HG03175 (cell line): ENCODE measurements at regions not wholly inside any gene's neighbourhood (a gene's known extent, or its start where the extent isn't known, plus 50 kb on each side); places are given as distances from the start of the nearest gene placed in this dataset.
A peak's percentile ranks its signal among the peaks of the same experiment; 100 is the strongest.
"Not testable (repeated sequence)": the region's sequence is repeated elsewhere in the genome, so short reads cannot be mapped to it uniquely, and the experiment has no call there.

Experiments used
- ATAC-seq: cut with Tn5 transposase; IDR thresholded peaks from one replicate; pipeline ENCODE4 v1.9.1; 2021; ENCODE audit warnings: mild to moderate bottlenecking, moderate library complexity; ENCODE audit not compliant: unreplicated experiment

DNA sequence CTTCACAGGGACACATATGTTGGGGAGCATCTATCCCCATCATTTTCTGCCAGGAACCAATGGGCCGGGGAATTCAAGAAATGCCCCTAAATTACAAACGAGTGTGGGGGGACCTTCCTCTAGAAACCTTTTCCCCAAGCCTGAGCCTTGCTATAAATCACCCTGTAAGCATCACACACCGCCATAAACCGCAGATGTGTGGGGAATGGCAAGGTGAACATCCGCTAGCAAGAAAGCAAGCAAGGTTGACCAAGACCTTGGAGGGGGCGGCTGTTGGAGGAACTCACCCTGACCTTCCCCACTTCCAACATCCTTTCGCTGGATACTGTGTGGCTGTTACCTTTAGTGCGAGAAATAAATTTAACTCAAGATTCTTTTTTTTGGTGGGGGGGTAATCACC is 693.3 kb upstream of the TBX3 start:
- no peak for ATAC-seq

DNA sequence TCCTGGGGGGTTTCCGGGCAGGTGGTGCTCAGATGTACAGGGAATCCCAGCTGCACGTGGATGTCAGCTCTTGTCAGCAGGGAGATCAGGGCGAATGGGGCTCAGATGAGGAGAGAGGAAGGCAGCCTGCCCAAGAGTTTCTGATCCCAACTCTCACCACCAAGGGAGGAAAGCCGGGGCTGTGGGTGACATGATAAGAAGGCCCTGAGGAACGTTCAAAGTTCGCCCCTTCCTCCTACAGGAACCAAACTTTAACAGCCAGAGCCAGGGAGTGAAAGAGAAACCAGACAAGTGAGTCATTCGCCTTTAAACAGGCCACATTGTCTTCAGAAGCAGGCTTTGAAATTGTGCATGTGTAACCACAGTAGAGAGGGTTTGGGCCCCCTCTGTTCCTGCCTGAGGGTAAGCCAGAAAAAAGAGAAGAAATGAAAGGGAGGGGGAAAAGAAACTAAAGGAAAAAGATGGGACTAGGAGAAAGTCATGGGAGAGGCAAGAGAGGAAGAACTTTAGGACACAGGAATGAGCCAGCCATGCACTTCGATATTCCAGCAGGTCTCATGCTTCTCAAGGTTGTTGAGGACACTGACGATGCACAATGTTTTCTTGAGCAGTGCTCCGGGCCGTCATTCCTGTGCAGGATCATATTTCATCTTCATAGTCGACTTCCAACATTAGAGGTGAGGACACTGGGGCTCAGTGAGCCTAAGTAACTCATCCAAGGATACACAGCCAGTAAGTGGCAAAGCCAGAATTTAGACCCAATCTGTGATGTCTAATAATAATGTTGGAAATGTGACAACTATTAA is 691.4 kb upstream of the TBX3 start:
- ATAC-seq: peak; percentile 84

DNA sequence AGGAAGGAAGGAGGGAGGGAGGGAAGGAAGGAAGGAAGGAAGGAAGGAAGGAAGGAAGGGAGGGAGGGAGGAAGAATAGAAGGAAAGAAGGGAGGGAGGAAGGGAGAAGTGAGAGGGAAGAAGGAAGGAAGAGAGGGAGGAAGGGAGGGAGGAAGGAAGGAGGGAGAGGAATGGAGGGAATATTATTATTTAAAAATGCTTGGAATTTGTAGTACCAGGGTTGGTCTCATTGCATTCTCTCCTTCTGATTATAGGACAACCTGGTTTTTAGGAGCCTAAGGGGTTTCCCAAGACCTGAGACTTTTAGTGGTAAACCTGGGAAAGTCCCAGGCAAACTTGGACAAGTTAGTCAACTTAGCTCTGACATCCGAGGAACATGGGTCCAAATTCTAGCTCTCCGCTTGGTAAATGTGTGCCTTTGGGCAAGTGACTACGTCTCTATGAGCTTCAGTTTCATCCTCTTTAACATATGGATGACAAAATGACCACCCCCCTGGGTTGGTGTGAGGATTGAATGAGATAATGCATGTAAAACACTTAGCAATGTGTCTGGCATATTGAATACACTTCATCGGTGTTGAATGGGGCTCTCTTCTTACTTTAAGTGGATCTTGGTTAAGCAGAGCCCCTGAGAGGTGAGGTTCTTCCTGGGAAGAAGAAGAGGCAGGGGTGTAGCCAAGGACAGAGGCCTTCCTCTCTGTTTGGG is 690.7 kb upstream of the TBX3 start:
- ATAC-seq: peak; percentile 26

DNA sequence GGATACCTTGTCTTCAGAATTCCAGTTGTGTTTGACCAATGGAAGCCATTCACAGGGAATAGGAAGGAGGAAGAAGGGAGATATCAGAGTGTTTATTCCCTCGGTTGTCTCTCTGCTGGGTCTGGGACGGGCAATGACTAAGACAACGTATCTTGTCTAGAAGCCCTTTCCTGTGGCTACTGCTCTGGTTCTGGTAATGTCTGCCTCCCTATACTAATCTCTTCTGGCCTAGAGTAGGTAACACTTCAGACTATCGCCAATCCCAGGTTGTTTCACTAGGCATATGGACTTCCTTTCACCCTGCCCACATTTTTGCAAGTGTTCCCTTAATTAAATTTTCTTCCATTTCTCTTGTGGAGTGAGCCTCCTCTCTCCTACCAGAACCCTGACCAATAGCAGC is 687.7 kb upstream of the TBX3 start:
- ATAC-seq: no peak

DNA sequence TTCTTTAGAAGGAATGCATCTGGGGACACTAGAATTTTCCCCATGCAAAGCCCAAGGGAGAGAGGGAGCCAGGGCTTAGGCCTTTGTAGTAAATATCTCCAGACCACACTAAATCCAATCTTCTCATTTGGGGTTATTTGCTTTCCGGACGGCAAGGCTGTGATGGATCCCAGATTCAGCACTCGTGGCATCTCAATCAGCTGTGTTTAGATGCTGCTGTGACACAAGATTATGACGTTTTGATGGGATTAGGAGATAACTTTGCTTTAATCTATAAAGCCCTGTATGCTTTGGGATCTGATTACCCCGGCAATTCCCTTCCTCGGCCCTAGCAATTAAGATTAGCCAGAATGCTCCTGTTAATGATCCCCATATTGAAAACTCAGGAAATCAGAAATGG is 686.7 kb upstream of the TBX3 start:
- no peak for ATAC-seq

DNA sequence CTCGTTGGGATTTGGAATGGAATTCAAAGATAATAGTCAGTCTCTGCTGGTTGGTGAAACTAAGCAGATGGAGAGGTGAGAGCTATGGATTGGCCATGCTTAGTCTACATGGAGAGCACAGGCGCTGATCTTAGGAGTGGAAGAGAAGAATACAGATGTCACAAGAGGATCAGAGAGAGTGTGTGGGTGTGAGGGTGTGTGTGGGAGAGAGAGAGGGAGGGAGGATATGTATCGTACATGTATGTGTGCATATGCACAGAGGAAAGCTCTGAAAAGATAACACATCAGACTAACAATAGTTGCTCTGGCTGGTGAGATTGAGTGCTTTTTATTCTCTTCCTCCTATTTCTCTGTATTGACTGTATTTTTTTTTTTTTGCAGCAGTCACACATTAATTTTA is 686.2 kb upstream of the TBX3 start:
- ATAC-seq: no peak

DNA sequence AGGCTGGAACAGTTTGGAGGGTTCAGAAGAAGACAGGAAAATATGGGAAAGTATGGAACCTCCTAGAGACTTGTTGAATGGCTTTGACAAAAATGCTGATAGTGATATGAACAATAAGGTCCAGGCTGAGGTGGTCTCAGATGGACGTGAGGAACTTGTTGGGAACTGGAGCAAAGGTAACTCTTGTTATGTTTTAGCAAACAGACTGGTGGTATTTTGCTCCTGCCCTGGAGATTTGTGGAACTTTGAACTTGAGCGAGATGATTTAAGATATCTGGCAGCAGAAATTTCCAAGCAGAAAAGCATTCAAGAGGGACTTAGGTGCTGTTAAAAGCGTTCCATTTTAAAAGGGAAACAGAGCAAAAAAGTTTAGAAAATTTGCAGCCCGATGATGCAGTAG is 682.3 kb upstream of the TBX3 start:
- ATAC-seq: not testable (repeated sequence)

DNA sequence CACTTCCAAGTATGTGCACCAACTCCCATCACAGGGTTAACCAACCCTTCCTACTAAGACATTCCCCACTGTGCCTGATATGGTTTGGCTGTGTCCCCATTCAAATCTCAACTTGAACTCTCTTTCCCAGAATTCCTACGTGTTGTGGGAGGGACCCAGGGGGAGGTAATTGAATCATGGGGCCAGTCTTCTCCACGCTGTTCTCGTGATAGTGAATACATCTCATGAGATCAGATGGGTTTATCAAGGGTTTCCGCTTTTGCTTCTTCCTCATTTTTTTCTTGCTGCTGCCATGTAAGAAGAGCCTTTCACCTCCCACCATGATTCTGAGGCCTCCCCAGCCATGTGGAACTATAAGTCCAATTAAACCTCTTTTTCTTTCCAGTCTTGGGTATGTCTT is 681.8 kb upstream of the TBX3 start:
- not testable (repeated sequence) for ATAC-seq

DNA sequence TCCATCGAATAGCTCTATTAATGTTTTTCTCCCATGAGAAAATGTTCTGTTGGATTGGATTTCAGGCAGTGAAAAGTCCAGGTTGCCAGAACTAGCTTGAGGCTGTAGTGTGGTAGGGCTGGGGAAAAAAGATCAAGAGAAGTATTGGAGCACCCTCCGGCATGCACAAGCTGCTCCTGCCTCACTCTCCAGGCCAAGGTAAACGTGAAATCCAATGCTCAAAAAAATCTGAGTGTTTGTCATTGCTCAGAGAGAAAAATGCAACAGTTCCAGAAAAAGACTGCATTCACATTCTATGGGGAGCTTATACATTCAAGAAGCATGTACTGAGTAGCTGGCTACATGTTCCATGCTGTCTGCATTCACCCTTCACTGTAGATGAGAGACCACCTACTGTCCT is 680.9 kb upstream of the TBX3 start:
- ATAC-seq: no peak

DNA sequence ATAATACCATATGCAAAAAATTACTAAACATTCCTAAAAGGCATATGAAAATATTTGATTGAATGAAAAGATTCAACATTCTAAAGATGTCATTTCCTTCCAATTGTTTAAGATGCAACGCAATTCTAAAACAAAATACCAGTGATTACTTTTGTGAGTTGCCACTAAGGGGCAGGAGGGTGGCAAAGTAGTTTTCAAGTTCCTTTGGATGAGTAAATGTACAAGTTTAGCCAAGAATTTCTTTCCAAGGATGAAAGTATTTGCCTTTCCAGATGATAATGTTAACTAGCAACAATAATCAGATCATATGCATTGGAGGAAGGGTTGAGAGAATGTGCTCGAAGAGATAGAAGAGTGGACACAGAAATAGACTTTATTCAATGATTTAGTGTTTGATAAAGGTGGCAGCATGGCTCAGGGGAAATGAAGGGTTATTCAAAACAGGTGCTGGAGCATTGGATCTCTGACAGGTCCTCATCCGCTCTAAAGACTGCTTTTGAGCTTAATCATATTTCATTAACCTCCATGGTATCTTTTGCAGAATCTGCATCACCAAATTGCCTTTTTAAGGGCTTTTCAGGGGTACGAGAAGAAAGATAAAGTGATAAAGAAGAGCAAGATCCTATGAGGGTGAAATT is 678.5 kb upstream of the TBX3 start:
- ATAC-seq: no peak

DNA sequence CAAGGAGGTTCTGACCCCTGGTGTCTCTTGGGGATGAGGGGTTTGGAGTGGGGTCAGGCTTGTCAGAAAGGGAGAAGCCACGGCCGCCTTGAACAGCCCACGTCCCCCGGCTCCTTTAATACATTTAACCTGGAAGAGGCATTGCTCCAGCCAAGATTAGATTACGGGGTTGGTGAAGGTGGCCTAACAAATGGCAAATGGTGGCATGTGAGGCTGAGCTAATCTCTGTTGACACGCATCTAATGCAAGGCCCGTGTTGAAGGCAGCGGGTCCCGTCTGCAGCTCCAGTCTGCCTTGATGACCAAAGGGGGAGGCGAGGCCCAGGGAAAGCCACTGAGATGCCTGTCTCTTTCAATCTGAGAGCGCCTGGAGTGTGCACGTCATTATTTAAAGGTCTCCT is 673.7 kb upstream of the TBX3 start:
- ATAC-seq: no peak

DNA sequence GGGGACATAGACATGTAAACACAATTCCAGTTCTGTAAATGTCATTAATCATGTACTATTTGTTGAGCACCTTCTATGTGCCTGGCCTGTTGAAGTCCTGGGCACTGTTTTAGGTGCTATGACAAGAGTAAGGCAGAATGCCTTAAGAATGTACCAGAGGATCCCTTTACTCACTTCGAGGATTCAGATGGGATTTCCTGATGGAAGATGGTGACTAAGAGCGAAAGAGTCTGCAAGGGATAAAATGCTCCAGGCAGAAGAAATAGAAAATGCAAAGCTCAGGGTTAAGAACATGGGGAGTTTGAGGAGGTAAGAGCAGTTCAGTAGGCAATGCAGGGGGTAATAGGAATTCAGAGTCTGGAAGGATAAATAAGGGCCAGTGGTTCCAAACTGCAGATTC is 671.3 kb upstream of the TBX3 start:
- ATAC-seq: no peak

DNA sequence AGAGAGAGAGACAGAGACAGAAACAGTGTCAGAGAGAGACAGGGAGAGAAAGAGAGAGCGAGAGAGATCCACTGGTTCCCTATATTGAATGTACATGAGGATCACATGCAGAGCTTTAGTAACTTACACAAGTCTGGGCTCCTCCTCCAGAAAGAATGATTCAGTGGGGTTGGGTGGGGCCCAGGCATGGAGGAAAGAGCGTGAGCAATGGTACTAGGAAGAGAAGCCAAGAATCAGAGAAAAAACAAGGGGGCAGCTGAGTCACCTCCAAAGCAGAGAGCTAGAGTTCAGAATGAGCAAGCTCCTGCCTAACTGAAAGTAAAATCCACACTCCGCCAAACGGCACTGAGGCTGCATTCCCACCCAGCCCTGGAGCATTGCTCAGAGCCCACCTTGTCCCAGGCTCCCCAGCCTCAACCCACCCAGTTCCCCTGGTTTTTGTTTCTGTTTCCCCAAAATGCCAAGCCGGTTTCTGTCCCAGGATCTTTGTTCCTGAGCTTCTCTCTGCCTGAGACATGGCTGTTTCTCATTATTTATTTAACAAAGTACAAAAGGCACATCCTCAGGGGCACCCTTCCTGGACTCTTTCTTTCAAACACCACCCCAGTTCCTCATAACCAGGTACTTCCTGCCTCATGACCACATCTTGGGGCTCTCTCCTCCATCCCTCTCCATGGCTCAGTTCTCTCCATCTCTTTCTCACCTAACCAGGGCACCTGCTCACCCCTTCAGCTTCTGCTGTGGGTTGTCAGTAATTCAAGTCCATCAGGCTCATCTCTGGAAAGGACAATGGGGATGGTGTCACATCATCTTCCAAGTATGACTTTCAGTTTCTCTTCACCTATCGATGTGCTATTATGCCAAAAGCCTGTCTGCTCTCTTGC is 670.3 kb upstream of the TBX3 start:
- ATAC-seq: no peak

DNA sequence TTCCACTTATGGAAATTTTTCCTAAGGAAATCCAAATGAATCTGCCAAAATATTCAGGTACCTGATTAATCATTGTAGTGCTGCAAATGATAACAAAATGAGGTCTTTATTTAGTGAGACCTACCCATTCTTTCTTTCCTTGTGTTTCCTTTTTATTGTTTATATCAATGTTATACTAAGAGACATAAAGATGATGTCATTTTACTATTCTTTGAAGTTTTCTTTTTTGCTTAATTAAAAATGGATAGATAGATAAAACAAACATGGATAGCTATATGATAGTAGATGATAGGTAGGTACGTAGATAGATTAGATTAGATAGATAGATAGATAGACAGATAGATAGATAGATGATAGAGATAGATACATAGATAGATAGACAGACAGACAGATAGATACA is 669.5 kb upstream of the TBX3 start:
- ATAC-seq: no peak

DNA sequence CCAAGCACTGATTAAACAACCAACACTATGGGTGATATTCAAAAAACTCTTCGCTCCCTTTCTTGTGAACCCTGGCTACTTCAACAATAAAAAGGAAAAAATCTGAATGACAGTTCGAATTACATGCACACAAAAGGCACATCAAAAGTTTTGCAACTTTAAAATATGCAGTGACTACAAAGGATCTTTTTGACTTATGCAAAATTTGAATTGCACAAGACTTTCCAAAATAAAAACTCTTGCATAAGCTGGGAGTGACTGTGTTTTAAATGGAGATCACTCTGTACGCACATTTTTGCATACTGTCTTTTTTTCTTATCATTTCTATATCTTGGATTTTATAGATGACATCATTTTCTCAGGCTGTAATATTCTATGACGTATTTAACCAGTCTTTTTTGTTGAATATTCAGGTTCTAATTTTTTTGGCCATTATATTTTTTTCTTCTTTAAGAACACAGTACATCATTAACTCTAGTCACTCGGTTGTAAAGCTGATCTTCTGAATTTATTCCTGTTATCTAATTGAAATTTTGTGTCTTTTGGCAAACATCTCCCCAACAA is 667.6 kb upstream of the TBX3 start:
- no peak for ATAC-seq

DNA sequence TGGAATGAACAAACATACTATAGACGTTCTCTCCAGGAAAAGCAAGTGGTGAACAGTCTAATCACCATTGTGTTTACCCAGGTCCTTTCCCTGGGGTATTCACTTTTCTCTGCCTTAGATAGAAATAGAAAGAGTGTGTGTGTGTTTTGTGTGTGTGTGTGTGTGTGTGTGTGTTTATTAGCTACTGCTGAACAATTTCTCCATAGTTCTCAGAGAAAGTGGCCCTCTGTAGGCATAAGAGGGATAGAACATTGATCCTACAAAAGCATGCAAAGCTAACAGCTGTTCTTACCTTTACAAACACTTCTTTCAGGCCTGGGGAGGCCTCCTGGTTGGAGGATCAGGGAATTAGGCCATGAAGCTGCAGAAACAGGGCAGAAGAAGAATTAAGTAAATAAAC is 665.7 kb upstream of the TBX3 start:
- ATAC-seq: no peak

DNA sequence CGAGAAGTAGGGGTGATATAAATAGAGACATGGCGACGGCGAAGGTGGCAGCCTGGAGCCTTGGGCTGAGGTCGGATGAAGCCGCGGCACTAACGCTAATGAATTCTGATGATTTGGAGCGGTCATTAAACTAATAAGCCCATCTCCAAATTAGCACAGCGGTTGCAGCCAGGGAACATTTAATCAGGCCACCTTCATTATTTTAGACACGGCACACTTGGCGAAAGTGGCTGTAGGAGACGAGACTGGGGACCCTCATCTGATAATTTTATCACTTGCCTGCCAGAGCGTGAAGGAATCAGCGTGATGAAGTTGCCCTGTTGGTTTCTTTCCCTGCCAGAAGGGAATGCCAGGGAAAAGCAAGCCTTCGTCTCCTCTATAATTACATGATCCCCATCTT is 664.3 kb upstream of the TBX3 start:
- ATAC-seq: no peak

DNA sequence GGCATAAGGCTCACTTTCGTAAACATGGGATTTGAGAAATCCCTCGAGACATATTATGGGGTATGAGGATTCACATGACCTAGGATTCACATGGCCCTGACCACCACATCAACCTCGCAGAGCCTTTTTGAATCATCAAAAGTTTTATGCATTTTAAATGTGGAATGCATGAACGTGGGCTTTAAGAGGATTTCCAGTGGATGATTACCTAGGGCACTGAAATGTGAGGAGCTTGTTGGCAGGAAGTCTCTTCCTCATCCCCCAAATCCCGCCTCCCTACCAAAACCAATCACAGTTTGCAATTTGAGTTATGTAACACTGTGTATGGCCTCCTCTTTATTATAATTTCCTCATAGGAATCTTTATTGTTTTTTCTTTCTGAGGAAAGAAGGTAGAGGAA is 659.6 kb upstream of the TBX3 start:
- no peak for ATAC-seq

DNA sequence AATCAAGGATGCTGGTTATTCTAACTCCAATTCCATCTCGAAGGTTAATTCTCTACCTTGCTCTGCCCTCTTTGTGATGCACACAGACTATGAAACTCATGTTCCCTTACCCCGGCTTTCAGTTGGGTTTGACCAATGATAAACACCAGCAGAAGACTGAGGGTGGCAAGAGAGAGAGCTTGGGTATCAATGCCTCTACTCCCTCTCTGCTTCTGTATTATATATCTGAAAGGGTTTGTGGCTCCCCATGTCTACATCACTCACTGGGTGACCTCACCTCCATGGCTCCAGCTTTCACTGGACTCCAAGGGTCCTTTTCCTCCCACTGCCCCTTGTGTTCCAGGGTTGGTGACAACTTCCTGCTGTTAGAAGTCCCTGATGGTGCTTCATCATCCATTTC is 659.0 kb upstream of the TBX3 start:
- no peak for ATAC-seq

DNA sequence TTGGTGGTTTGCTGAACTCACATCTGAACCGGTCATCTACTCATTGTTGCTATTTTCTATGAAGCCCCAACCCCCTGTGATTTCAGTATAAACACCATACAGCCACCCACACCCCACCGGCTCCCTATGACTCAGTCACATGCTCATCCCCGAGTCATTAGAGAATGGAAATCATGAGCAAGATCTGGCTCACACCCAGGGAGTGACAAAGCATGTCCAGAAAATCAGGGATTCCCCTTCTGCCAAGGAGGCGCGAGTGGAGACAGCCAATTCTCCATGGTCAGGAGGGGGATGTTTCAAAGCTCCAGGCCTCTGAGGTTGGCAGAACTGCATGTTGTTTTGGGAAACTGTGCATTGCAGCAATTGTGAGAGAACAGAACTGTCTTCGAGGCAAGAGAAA is 657.5 kb upstream of the TBX3 start:
- no peak for ATAC-seq
